ENCODE measurements at regions not wholly inside any gene's neighbourhood (a gene's known extent, or its start where the extent isn't known, plus 50 kb on each side); places are given as distances from the start of the nearest gene placed in this dataset.

DNA sequence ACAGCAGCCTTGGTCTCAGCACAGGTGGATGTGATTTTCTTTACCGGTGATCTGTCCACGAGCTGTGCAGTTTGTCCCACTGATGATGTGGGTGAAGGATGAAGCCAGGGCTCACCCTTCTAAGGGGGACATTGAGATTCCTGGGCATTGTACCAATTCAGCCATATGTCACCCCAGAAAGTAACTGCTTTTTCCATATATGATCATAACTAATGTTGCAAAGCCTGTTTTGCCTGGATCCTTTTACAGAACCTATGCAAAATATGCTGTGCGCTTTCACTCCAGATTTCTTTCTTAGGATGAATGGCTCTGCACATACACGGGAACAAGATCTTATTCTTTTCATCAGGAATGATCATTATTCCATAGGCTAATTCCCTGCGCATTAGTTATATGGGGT, 96.9 kb upstream of the POU3F3 start:
- TF ChIP-seq, protein P1, sequence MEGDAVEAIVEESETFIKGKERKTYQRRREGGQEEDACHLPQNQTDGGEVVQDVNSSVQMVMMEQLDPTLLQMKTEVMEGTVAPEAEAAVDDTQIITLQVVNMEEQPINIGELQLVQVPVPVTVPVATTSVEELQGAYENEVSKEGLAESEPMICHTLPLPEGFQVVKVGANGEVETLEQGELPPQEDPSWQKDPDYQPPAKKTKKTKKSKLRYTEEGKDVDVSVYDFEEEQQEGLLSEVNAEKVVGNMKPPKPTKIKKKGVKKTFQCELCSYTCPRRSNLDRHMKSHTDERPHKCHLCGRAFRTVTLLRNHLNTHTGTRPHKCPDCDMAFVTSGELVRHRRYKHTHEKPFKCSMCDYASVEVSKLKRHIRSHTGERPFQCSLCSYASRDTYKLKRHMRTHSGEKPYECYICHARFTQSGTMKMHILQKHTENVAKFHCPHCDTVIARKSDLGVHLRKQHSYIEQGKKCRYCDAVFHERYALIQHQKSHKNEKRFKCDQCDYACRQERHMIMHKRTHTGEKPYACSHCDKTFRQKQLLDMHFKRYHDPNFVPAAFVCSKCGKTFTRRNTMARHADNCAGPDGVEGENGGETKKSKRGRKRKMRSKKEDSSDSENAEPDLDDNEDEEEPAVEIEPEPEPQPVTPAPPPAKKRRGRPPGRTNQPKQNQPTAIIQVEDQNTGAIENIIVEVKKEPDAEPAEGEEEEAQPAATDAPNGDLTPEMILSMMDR (IDR thresholded peaks at IDR 0.05; ENCODE audit: poor library complexity, severe bottlenecking) = no peak
- TF ChIP-seq MXI1 (conservative IDR thresholded peaks at IDR 0.05; ENCODE audit: poor library complexity, severe bottlenecking) = no peak
